ENCODE measurements at regions not wholly inside any gene's neighbourhood (a gene's known extent, or its start where the extent isn't known, plus 50 kb on each side); places are given as distances from the start of the nearest gene placed in this dataset.

DNA sequence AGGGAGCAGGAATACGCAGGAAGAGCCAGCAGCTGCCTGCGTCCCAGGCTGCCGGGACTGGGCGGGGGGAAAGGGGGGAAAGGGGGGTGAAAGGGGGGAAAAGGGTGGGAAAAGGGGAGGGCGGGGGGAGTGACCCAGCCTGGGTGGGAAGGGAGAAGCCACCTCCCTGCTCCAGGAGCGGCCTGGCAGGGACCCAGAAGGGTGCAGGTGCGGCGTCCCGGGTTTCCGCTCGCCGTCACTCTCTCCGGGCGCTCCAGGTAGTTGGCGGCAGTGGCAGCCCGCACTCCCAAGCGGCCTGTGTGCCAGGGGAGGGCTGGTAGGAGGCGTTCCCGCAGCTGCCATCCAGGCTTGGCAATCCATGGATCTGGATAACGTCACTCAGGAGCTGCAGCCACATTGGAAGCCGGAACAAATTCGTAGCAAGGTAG is 141.0 kb upstream of the NGF start:
- Histone ChIP-seq H3K27ac (no peak overlapping the region), H3K36me3 (no peaks in the 10 kb centered on the region), H3K9me3 (no peaks in the 10 kb centered on the region), H3K4me1 (no peaks in the 10 kb centered on the region), H3K4me3 (peak overlapping the region in 1 of 10 donors; percentile 24), H3K27me3 (peaks cover 0 to 23% (median 8%) of the 10 kb centered on the region in 7 donors)
- DNase-seq (peak in 1 of 2 donors; percentile 27), ATAC-seq (peak in 7 of 8 donors; percentile 16 to 80 (median 69))
- 18 to 26% methylated on average over 17 to 22 of the region's 22 CpGs for WGBS, 2 donors
- TF ChIP-seq, protein P1, sequence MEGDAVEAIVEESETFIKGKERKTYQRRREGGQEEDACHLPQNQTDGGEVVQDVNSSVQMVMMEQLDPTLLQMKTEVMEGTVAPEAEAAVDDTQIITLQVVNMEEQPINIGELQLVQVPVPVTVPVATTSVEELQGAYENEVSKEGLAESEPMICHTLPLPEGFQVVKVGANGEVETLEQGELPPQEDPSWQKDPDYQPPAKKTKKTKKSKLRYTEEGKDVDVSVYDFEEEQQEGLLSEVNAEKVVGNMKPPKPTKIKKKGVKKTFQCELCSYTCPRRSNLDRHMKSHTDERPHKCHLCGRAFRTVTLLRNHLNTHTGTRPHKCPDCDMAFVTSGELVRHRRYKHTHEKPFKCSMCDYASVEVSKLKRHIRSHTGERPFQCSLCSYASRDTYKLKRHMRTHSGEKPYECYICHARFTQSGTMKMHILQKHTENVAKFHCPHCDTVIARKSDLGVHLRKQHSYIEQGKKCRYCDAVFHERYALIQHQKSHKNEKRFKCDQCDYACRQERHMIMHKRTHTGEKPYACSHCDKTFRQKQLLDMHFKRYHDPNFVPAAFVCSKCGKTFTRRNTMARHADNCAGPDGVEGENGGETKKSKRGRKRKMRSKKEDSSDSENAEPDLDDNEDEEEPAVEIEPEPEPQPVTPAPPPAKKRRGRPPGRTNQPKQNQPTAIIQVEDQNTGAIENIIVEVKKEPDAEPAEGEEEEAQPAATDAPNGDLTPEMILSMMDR (IDR thresholded peaks at IDR 0.05): no peak
- intact Hi-C loops (cut with DNase I): loop anchor here in 5 of 10 donors (10.0 kb wide), 2 partner anchors 116 to 504 kb away; no protein-coding TSS in a partner anchor

DNA sequence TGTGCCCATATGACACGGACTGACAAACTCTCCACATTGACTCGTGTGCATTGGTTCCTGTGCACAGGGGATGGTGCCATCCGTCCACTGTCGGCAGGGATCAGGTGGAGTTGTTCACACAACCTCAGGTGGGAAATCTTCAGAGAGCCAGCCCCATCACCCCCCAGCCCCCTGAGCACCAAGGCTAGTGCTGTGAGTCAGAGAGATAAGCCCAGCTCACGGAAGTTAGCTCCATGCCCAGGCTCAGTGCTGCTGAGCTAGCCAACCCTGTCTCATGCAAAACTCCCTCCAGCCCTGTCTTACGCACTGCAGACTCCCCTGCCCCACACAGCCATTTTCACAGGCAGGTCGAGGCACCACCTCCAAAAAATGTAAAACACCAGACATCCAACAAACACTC is 139.0 kb upstream of the NGF start:
- H3K9me3 ChIP-seq: no peaks in the 10 kb centered on the region
- ATAC-seq: no peak
- WGBS, 2 donors: 87 to 91% methylated on average over 7 of the region's 7 CpGs
- H3K27ac ChIP-seq: no peak overlapping the region
- no peaks in the 10 kb centered on the region for H3K36me3 ChIP-seq
- intact Hi-C loops (cut with DNase I): loop anchor here in 5 of 10 donors (10.0 kb wide), 2 partner anchors 118 to 502 kb away; no protein-coding TSS in a partner anchor
- no peak overlapping the region for H3K4me3 ChIP-seq
- TF ChIP-seq, protein P1 (IDR thresholded peaks at IDR 0.05): no peak
- H3K4me1 ChIP-seq: no peaks in the 10 kb centered on the region
- no peak for DNase-seq
- peaks cover 0 to 23% (median 6%) of the 10 kb centered on the region in 7 donors for H3K27me3 ChIP-seq

DNA sequence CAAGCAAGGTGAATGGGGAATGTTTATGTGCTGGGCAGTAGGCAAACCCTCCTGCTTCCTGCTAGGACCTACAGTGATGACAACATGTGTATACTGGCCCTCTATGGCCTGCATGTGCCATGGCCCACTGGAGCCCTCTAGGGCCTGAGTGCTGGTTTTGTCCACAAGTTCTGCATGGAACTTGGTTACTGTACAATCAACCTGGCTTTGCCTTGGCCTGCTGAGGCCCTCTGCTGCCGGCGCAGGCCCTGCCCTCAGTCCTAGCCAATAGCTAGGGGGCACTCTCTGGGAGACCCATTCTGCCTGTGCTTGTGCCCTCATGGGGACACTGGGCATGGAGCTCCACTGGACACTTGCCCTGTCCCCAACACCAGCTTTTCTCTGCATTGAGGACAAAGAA is 138.6 kb upstream of the NGF start:
- H3K9me3 ChIP-seq: no peaks in the 10 kb centered on the region
- WGBS, 2 donors: 68 to 85% methylated on average over 2 of the region's 2 CpGs
- H3K4me1 ChIP-seq: no peaks in the 10 kb centered on the region
- intact Hi-C loops (cut with DNase I): loop anchor here in 5 of 10 donors (10.0 kb wide), 2 partner anchors 118 to 502 kb away; no protein-coding TSS in a partner anchor
- H3K4me3 ChIP-seq: no peak overlapping the region
- peak in 1 of 8 donors; percentile 17 for ATAC-seq
- H3K27ac ChIP-seq: no peak overlapping the region
- TF ChIP-seq, protein P1 (IDR thresholded peaks at IDR 0.05): peak in 1 of 9 donors; percentile 31
- DNase-seq: no peak
- no peaks in the 10 kb centered on the region for H3K36me3 ChIP-seq
- peaks cover 0 to 19% (median 6%) of the 10 kb centered on the region in 7 donors for H3K27me3 ChIP-seq

DNA sequence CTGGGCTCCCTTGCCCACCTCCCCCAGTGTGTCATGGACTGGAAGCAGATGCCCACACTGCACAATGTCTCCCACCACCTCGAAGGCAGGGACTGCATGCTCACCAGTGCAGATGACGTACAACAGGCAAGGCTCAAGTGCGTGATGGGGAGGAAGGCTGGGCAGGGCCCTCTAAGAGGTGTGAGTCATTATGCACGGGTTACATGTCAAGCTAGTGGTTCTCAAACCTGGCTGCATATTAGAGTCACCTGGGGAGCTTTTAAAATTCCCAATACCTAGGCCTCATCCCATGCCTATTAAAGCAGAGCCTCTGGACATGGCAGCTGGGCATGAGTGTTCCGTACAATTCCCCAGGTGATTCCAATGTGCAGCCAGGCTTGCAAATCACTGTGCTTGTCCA is 137.9 kb upstream of the NGF start:
- intact Hi-C loops (cut with DNase I): loop anchor here in 5 of 10 donors (10.0 kb wide), 2 partner anchors 119 to 501 kb away; no protein-coding TSS in a partner anchor
- no peaks in the 10 kb centered on the region for H3K9me3 ChIP-seq
- no peaks in the 10 kb centered on the region for H3K36me3 ChIP-seq
- H3K27ac ChIP-seq: no peak overlapping the region
- no peaks in the 10 kb centered on the region for H3K4me1 ChIP-seq
- DNase-seq (no peak), ATAC-seq (no peak)
- peaks cover 0 to 17% (median 6%) of the 10 kb centered on the region in 7 donors for H3K27me3 ChIP-seq
- WGBS, 2 donors: 69 to 70% methylated on average over 5 of the region's 5 CpGs
- TF ChIP-seq, protein P1 (IDR thresholded peaks at IDR 0.05): no peak
- no peak overlapping the region for H3K4me3 ChIP-seq
